ENCODE measurements at regions not wholly inside any gene's neighbourhood (a gene's known extent, or its start where the extent isn't known, plus 50 kb on each side); places are given as distances from the start of the nearest gene placed in this dataset.

- DNase-seq (ENCODE audit: low read depth in 3 of 3): no peak
These were observed 1434.7 kb downstream of the BRD1 start for GRCh38 chr22:48393041-48393370.

- no peak for DNase-seq (ENCODE audit: low read depth in 3 of 3)
These were observed 1435.9 kb downstream of the BRD1 start for GRCh38 chr22:48391820-48392219.

- no peak for DNase-seq (ENCODE audit: low read depth in 3 of 3)
These were observed 1436.4 kb downstream of the BRD1 start for GRCh38 chr22:48391171-48391711.

GRCh38 chr22:48389916-48390315 is 1437.8 kb downstream of the BRD1 start:
- no peak for DNase-seq (ENCODE audit: low read depth in 3 of 3)

GRCh38 chr22:48382197-48382596 is 1445.5 kb downstream of the BRD1 start:
- no peak for DNase-seq (ENCODE audit: low read depth in 3 of 3)

- DNase-seq (ENCODE audit: low read depth in 3 of 3): no peak
These were observed 1447.5 kb downstream of the BRD1 start for GRCh38 chr22:48380016-48380665.

GRCh38 chr22:48379371-48379770 is 1448.3 kb downstream of the BRD1 start:
- no peak for DNase-seq (ENCODE audit: low read depth in 3 of 3)

GRCh38 chr22:48378673-48379072 is 1449.0 kb downstream of the BRD1 start:
- DNase-seq (ENCODE audit: low read depth in 3 of 3): no peak

- DNase-seq (ENCODE audit: low read depth in 3 of 3): no peak
These were observed 1450.5 kb downstream of the BRD1 start for GRCh38 chr22:48376936-48377712.

GRCh38 chr22:48376428-48376827 is 1451.2 kb downstream of the BRD1 start:
- DNase-seq (ENCODE audit: low read depth in 3 of 3): no peak

- DNase-seq (ENCODE audit: low read depth in 3 of 3): no peak
These were observed 1454.0 kb downstream of the BRD1 start for GRCh38 chr22:48373626-48374173.

- DNase-seq (ENCODE audit: low read depth in 3 of 3): no peak
These were observed 1455.3 kb downstream of the BRD1 start for GRCh38 chr22:48372390-48372789.

- DNase-seq (ENCODE audit: low read depth in 3 of 3): no peak
These were observed 1456.3 kb downstream of the BRD1 start for GRCh38 chr22:48371391-48371790.

GRCh38 chr22:48370508-48371325 is 1457.0 kb downstream of the BRD1 start:
- DNase-seq (ENCODE audit: low read depth in 3 of 3): no peak

- no peak for DNase-seq (ENCODE audit: low read depth in 3 of 3)
These were observed 1457.7 kb downstream of the BRD1 start for GRCh38 chr22:48369789-48370507.

- no peak for DNase-seq (ENCODE audit: low read depth in 3 of 3)
These were observed 1458.6 kb downstream of the BRD1 start for GRCh38 chr22:48368975-48369525.

GRCh38 chr22:48367731-48368130 is 1459.9 kb downstream of the BRD1 start:
- no peak for DNase-seq (ENCODE audit: low read depth in 3 of 3)

GRCh38 chr22:48366591-48366990 is 1461.1 kb downstream of the BRD1 start:
- no peak for DNase-seq (ENCODE audit: low read depth in 3 of 3)

- no peak for DNase-seq (ENCODE audit: low read depth in 3 of 3)
These were observed 1461.6 kb downstream of the BRD1 start for GRCh38 chr22:48366056-48366455.

GRCh38 chr22:48365386-48365785 is 1462.3 kb downstream of the BRD1 start:
- no peak for DNase-seq (ENCODE audit: low read depth in 3 of 3)
